WTC11 (cell line): ENCODE measurements at regions not wholly inside any gene's neighbourhood (a gene's known extent, or its start where the extent isn't known, plus 50 kb on each side); places are given as distances from the start of the nearest gene placed in this dataset.
"Not testable (repeated sequence)": the region's sequence is repeated elsewhere in the genome, so short reads cannot be mapped to it uniquely, and the experiment has no call there.

ENCODE experiments used
- CTCF ChIP-seq: fragments of 200-600 bp; IDR thresholded peaks from 2 replicates; pipeline ENCODE4 v1.8.0; 2022; ENCODE audit warnings: antibody characterized with exemption
- ESRRA ChIP-seq: sonication (generic); formaldehyde crosslinking; IDR thresholded peaks from 2 replicates; pipeline ENCODE4 v1.8.1; 2022; ENCODE audit warnings: mild to moderate bottlenecking, missing genetic modification reagents, borderline replicate concordance
- FOXP1 ChIP-seq: sonication (generic); formaldehyde crosslinking; IDR thresholded peaks from 2 replicates; pipeline ENCODE4 v1.8.0; 2022; ENCODE audit warnings: missing genetic modification reagents, mild to moderate bottlenecking, moderate library complexity, borderline replicate concordance
- SP1 ChIP-seq: sonication (generic); formaldehyde crosslinking; conservative IDR thresholded peaks from 2 replicates; pipeline ENCODE4 v1.8.1; 2022; ENCODE audit warnings: missing genetic modification reagents
- ZNF671 ChIP-seq: fragments of 250-450 bp; sonication (Bioruptor Pico); IDR thresholded peaks from 2 replicates; pipeline ENCODE4 v1.8.0; 2021; ENCODE audit warnings: mild to moderate bottlenecking

DNA sequence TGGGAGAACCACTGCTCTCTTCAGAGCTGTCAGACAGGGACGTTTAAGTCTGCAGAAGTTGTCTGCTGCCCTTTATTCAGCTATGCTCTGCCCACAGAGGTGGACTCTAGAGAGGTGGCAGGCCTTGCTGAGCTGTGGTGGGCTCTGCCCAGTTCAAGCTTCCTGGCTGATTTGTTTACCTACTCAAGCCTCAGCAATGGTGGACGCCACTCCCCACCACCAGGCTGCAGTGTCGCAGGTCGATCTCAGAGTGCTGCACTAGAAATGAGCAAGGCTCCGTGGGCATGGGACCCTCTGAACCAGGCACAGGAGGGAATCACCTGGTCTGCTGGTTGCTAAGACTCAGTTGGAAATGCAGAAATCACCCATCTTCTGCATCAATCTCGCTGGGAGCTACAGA is 223.4 kb upstream of the IRAK1BP1 start:
- not testable (repeated sequence) for TF ChIP-seq FOXP1 (CRISPR knock-in tag); ESRRA (CRISPR knock-in tag); ZNF671 (CRISPR knock-in tag); SP1 (CRISPR knock-in tag); CTCF
